Heart left ventricle (tissue), 16 donors: ENCODE measurements at regions not wholly inside any gene's neighbourhood (a gene's known extent, or its start where the extent isn't known, plus 50 kb on each side); places are given as distances from the start of the nearest gene placed in this dataset.

Experiments
- ATAC-seq, 4 donors: fragments of 200-7000 bp; cut with Tn5 transposase; one replicate each; pipeline ENCODE4 v1.9.1; 2020 to 2022; ENCODE audit warnings: moderate library complexity in 4 of 4, mild to moderate bottlenecking in 3 of 4, moderate number of reproducible peaks in 1 of 4
- DNase-seq, 5 donors: peaks; one replicate each; pipeline ENCODE4 v3.0.0-alpha.2; 2020
- H3K27ac ChIP-seq, 12 donors: fragments of 200-600 bp; sonication (generic) in 4 of 12; one replicate each; pipeline versions ENCODE4 v1.5.0 to v1.8.0; 2016 to 2022; ENCODE audit warnings: mild to moderate bottlenecking in 2 of 12
- H3K27me3 ChIP-seq, 9 donors: fragments of 200-600 bp; sonication (generic) in 2 of 9; one replicate each; pipeline versions ENCODE4 v1.5.1 to v1.8.0; 2016 to 2022; ENCODE audit warnings: mild to moderate bottlenecking in 3 of 9
- H3K36me3 ChIP-seq, 9 donors: fragments of 200-600 bp; sonication (generic) in 2 of 9; one replicate each; pipeline versions ENCODE4 v1.5.0 to v1.8.0; 2018 to 2022; ENCODE audit warnings: mild to moderate bottlenecking in 2 of 9
- H3K4me1 ChIP-seq, 12 donors: fragments of 200-600 bp; sonication (generic) in 4 of 12; one replicate each; pipeline versions ENCODE4 v1.5.0 to v1.8.0; 2016 to 2022; ENCODE audit warnings: mild to moderate bottlenecking in 3 of 12
- H3K4me3 ChIP-seq, 12 donors: fragments of 200-600 bp; sonication (generic) in 4 of 12; one replicate each; pipeline versions ENCODE4 v1.5.0 to v1.8.0; 2017 to 2022; ENCODE audit warnings: mild to moderate bottlenecking in 9 of 12, moderate library complexity in 4 of 12
- H3K9me3 ChIP-seq, 12 donors: fragments of 200-600 bp; sonication (generic) in 4 of 12; one replicate each; pipeline versions ENCODE4 v1.5.0 to v1.8.0; 2016 to 2022; ENCODE audit warnings: mild to moderate bottlenecking in 1 of 12
- CTCF ChIP-seq, 12 donors: fragments of 200-600 bp; sonication (generic) in 4 of 12; IDR thresholded peaks; one replicate each; pipeline versions ENCODE4 v1.5.0 to v1.8.0; 2018 to 2022; ENCODE audit warnings: antibody characterized with exemption in 12 of 12, mild to moderate bottlenecking in 5 of 12
- POLR2A ChIP-seq, 2 donors: fragments of 450-650 bp; IDR thresholded peaks; one replicate each; pipeline ENCODE4 v1.6.1; 2017; ENCODE audit warnings: antibody characterized with exemption in 2 of 2, mild to moderate bottlenecking in 2 of 2, moderate library complexity in 2 of 2
- WGBS, 4 donors: extraction: QIAGEN DNeasy Blood & Tissue Kit in 2 of 4; methylation state at CpG; one replicate each; pipeline versions ENCODE4 v1.1.5 to v1.1.7; 2013 to 2018; 5-methylcytosine and 5-hydroxymethylcytosine counted together
- intact Hi-C, 10 donors: fragments of 100-400 bp; cut with DNase I; formaldehyde crosslinking; loops; one replicate each; pipeline versions ENCODE4 v1.11.1 to v1.14.2; 2022
- donor health status: ischemic (EF 13 %, LVEDD 7.1; RV severe dilation, severe dysfunction).
- donor health status: healthy with polysubstance abuse.
- donor health status: DM: no; HTN: yes; CAD: no.
- donor health status: DM: no; HTN: no; CAD: no.
- donor health status: ischemic (EF 25% LVEDD 6.9; RV normal size, moderate dysfunction).
- donor health status: ischemic (EF 25% LVEDD 5.7; RV mildly dilated, moderate dysfunction).
- donor health status: healthy.
- donor health status: DM: yes; HTN: yes; CAD: no.
- donor health status: ischemic (EF 35%, LVEDD 5.7; RV mildly dilated, moderate dysfunction).
- donor health status: nonischemic (EF 11% LVEDD 7.7; RV severe dilation, severe dysfunction).
- donor health status: DM: yes; HTN: yes; CAD: no.
- donor health status: PGD.
- donor health status: ischemic (EF 29% LVEDD 5.4; RV normal size, mild dysfunction).
- donor health status: nonischemic (EF 23%, LVEDD 6.1; RV moderate dilation, normal function).

GRCh38 chr18:76188097-76188496, 306.9 kb downstream of the ZNF516 start:
- no peak overlapping the region for H3K4me3 ChIP-seq
- no peak overlapping the region for H3K27ac ChIP-seq
- intact Hi-C loops: no loop called here
- peaks cover 0 to 2% (median 0%) of the 10 kb centered on the region in 12 donors for H3K4me1 ChIP-seq
- peak; percentile 58 to 88 (median 70) for ATAC-seq
- H3K36me3 ChIP-seq: no peaks in the 10 kb centered on the region
- no peak for TF ChIP-seq CTCF (IDR thresholded peaks at IDR 0.05)
- TF ChIP-seq POLR2A (IDR thresholded peaks at IDR 0.05): no peak
- no peaks in the 10 kb centered on the region for H3K27me3 ChIP-seq
- H3K9me3 ChIP-seq: peaks cover 0 to 23% (median 6%) of the 10 kb centered on the region in 12 donors
- WGBS, 4 donors: 32 to 38% (median 34%) methylated on average over 1 of the region's 1 CpG
- DNase-seq: no peak

- no peak for DNase-seq
- no peaks in the 10 kb centered on the region for H3K4me1 ChIP-seq
- WGBS, 4 donors: 24 to 58% (median 52%) methylated on average over 2 of the region's 2 CpGs
- H3K27ac ChIP-seq: no peak overlapping the region
- TF ChIP-seq POLR2A (IDR thresholded peaks at IDR 0.05) (no peak), CTCF (IDR thresholded peaks at IDR 0.05) (no peak)
- intact Hi-C loops: no loop called here
- no peaks in the 10 kb centered on the region for H3K27me3 ChIP-seq
- no peak overlapping the region for H3K4me3 ChIP-seq
- no peak for ATAC-seq
- H3K9me3 ChIP-seq: no peaks in the 10 kb centered on the region
- H3K36me3 ChIP-seq: no peaks in the 10 kb centered on the region
Observed at GRCh38 chr18:76179257-76179656, 315.8 kb downstream of the ZNF516 start.

DNA sequence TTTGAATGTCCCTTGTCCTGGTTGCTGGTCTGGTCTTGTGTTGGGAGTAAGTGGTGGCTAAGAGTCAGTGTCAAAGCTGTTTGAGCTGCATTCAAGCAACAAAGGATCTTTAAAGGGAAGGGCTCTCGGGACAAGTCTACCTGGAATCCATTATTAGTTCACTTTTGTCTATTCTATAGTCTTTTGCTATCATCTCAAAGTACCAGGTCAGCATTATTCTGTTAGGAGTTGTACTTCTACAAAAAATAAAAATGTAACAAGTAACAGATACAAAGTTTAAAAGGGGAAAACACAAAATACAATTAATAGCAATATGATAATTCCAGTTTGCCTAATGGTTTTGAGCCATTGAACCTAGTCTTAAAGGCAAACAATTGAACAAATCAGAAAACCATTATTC, 317.9 kb downstream of the ZNF516 start:
- no peaks in the 10 kb centered on the region for H3K36me3 ChIP-seq
- no peak overlapping the region for H3K27ac ChIP-seq
- 87 to 99% (median 92%) methylated on average over 1 of the region's 1 CpG for WGBS, 4 donors
- H3K4me3 ChIP-seq: no peak overlapping the region
- no peaks in the 10 kb centered on the region for H3K4me1 ChIP-seq
- no peaks in the 10 kb centered on the region for H3K27me3 ChIP-seq
- no peak for DNase-seq
- TF ChIP-seq CTCF (IDR thresholded peaks at IDR 0.05): no peak
- TF ChIP-seq POLR2A (IDR thresholded peaks at IDR 0.05): no peak
- intact Hi-C loops: no loop called here
- H3K9me3 ChIP-seq: no peaks in the 10 kb centered on the region
- no peak for ATAC-seq

- intact Hi-C loops: no loop called here
- TF ChIP-seq CTCF (IDR thresholded peaks at IDR 0.05): no peak
- TF ChIP-seq POLR2A (IDR thresholded peaks at IDR 0.05): no peak
- H3K4me1 ChIP-seq: no peaks in the 10 kb centered on the region
- no peak overlapping the region for H3K4me3 ChIP-seq
- no peaks in the 10 kb centered on the region for H3K36me3 ChIP-seq
- DNase-seq (no peak), ATAC-seq (no peak)
- no peaks in the 10 kb centered on the region for H3K27me3 ChIP-seq
- no peaks in the 10 kb centered on the region for H3K9me3 ChIP-seq
- WGBS, 4 donors: 86 to 95% (median 87%) methylated on average over 2 of the region's 2 CpGs
- no peak overlapping the region for H3K27ac ChIP-seq
Observed at GRCh38 chr18:76174451-76174850, 320.6 kb downstream of the ZNF516 start.
